Stimulated activated CD4-positive, alpha-beta T cell treated with anti-CD3 and anti-CD28 coated beads, TNF-alpha, amount 100 ng/mL, for 24 hours (primary cell): ENCODE measurements at regions not wholly inside any gene's neighbourhood (a gene's known extent, or its start where the extent isn't known, plus 50 kb on each side); places are given as distances from the start of the nearest gene placed in this dataset.
"Not testable (repeated sequence)": the region's sequence is repeated elsewhere in the genome, so short reads cannot be mapped to it uniquely, and the experiment has no call there.

Source experiments
- DNase-seq, 3 experiments: peaks; one replicate each; pipeline ENCODE4 v3.0.0-alpha.2; 2020; ENCODE audit warnings: low read depth in 3 of 3

- no peak for DNase-seq
Measured at GRCh38 chr10:117492504-117492903, 50.0 kb upstream of the EMX2 start.

DNA sequence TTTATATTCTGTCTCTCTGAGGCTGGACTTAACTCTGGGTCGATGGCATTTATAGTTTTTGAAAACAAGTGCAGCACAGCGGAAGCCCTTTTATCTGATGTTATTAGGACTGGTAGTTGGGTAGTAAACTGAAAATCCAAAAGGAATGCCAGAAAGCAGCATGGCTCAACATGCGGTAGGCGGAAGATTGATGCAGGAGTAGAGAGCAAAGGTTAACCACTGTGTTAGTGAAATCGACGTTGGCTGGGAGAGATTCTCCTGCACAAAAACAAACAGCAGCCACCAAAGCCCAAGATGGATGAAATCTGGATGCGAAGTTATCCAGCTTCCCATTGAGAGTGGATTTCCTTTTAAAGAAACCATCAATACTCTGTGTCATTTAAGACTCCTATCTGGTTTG, 54.5 kb upstream of the EMX2 start:
- DNase-seq: no peak

DNA sequence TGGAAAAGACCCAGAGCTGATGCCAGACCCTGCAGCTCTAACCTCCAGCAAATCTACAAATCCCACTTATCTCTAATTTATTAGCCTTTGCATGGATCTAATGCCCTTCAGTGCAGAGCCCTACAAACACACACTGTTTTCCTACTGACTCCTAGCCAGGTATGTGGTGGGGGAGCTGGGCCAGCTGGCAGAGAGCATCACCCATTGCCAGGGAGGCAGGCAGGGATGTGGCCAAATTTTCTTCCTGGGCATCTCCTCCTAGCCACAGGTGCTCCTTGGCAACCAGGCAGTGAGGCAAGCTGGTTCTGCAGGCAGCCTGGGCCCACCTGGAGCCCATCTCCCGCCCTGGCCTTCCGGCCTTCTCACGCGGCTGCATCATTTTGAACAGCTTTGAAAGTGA, 55.9 kb upstream of the EMX2 start:
- DNase-seq: no peak

- DNase-seq: no peak
Measured at GRCh38 chr10:117483056-117483590, 59.4 kb upstream of the EMX2 start.

- DNase-seq: not testable (repeated sequence)
Measured at GRCh38 chr10:117481011-117481410, 61.5 kb upstream of the EMX2 start.

GRCh38 chr10:117480097-117480496, 62.4 kb upstream of the EMX2 start:
- DNase-seq: no peak

DNA sequence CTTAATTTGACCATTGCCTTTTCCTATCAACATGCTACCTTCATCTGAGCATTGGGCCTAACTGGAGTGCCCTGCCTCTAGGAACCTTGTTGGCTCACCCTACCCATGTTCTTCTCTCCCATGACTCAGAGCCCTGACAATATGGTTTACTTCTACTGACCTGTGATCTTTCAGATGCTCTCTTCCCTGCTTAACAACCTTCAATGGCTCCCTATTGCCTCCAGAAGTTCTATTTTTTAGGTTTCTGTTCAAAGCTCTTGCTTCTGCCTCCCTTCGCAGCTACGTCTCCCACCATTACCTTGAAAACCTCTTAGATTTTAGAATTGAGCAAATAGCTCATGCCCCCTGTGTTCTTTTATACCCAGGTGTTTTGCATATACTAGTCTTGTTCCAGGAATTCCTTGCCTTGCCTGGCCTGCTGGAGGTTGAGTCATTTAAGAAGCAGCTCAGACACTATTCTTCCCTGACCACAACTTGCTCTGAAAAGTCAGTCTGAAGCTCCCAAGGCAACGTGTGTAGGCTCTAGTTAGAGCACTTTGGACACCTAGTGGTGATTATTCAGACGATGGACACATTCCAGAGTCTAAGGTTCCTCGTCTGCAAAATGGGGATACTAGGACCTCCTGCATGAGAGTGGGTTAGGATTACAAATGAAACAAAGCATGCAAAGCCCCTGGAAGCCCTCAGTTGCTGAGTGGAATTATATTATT, 64.4 kb upstream of the EMX2 start:
- no peak for DNase-seq

DNA sequence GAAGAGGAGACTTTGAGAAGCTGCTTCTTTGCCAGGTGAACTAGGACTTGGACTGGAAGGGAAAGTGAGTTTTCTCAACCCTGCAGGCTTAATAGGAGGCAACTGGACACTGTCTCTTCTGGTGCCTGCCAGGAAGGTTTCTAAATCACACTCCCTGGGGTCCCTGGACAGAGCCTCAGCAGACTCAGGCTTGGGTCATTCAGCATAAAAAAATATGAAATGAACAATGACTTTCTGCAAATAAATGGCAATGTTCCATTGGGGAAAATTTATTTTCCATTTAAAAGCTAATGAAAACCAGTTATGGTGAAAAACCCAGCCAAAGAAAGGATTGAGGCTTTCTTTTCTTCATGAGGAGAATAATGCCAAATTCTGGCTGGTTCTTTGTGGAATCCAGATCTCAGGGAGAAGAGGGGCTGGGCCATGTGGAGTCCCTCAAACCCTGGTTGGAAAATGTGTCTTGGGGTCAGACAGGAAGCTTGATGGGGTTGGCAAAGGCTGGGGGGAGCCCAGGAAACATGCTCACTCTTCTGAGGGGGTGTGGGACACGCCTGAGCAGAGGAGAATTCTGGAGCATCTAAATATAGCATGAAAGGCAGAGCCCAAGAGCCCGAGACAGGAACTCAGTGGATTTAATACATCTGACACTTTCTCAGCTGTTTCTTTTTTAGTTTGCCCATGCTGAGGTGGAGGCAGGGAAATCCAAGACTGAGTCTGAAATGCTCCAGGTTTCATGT, 65.2 kb upstream of the EMX2 start:
- no peak for DNase-seq

GRCh38 chr10:117476716-117477115, 65.8 kb upstream of the EMX2 start:
- DNase-seq: no peak

DNA sequence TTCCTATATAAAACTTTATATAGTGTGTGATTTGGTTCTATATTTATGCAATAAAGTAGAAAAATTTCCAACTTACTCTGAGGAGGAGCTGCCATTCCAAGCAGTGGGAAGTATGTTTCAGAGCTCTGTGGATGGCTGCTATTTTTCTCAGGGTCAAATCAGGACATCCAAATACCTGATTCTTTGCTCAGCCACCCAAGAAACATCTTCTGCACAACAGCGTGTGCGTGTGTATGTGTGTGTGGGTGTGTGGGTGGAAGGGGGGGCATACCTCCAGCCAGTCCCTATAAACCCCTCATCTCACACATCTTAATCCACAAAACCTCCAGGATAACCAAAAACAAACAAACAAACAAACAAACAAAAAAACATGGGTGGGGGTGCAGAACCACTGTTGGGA, 66.3 kb upstream of the EMX2 start:
- DNase-seq: no peak

- no peak for DNase-seq
Measured at GRCh38 chr10:117472872-117473271, 69.7 kb upstream of the EMX2 start.

GRCh38 chr10:117471344-117471874, 71.1 kb upstream of the EMX2 start:
- DNase-seq: no peak

GRCh38 chr10:117470733-117471132, 71.8 kb upstream of the EMX2 start:
- DNase-seq: no peak

DNA sequence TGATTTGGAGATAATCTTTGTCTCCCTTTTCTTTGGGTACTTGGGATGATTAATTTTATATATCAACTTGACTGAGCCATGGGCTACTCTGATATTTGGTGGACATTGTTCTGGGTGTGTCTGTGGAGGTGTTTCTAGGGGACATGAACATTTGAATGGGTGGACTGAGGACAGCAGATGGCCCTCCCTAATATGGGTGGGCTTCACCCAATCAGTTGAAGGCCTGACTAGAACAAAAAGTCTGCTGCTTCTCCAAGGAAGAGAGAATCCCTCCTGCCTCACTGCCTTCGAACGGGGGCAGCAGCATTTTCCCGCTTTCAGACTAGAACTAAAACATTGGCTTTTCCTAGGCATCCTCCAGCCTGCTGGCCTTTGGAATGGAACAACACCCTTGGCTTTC, 73.9 kb upstream of the EMX2 start:
- no peak for DNase-seq

DNA sequence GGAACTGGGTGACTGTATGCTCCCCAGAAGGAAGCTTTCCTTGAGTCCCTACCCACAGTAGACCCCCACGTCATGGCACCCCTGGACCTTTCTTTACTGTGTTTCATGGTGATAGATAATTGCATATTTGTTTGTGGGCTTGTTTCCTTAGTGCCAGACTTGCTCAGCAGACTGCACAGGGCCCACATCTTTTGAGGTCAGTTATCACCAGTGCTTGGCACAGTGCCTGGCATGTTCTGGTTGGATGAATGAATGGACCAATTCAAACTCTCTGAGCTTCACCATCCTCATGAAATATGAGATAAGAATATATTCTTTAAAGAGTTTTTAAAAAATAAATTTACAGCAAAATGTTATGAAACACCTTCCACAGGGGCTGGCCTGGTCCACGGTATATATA, 78.4 kb upstream of the EMX2 start:
- DNase-seq: no peak

DNA sequence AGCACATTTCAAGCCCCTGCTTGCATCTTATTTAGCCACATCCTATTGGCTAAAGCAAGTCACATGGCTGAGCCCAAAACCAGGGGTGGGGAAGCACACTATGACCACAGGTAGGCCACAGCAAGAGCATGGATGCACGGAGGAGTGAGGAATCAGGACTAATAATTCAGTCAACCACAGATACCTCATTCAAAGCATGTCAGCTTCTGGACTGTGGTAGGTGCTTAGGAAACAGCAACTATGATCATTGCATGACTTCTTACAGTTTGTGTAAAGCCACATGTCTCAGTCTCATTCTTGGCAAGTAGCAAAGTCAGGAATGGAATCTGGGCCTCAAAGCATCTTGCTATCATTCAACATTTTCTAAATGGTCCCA, 79.0 kb upstream of the EMX2 start:
- DNase-seq: no peak

- DNase-seq: no peak
Measured at GRCh38 chr10:117462816-117463544, 79.6 kb upstream of the EMX2 start.

GRCh38 chr10:117462424-117462792, 80.1 kb upstream of the EMX2 start:
- no peak for DNase-seq

- no peak for DNase-seq
Measured at GRCh38 chr10:117461766-117462423, 80.7 kb upstream of the EMX2 start.

DNA sequence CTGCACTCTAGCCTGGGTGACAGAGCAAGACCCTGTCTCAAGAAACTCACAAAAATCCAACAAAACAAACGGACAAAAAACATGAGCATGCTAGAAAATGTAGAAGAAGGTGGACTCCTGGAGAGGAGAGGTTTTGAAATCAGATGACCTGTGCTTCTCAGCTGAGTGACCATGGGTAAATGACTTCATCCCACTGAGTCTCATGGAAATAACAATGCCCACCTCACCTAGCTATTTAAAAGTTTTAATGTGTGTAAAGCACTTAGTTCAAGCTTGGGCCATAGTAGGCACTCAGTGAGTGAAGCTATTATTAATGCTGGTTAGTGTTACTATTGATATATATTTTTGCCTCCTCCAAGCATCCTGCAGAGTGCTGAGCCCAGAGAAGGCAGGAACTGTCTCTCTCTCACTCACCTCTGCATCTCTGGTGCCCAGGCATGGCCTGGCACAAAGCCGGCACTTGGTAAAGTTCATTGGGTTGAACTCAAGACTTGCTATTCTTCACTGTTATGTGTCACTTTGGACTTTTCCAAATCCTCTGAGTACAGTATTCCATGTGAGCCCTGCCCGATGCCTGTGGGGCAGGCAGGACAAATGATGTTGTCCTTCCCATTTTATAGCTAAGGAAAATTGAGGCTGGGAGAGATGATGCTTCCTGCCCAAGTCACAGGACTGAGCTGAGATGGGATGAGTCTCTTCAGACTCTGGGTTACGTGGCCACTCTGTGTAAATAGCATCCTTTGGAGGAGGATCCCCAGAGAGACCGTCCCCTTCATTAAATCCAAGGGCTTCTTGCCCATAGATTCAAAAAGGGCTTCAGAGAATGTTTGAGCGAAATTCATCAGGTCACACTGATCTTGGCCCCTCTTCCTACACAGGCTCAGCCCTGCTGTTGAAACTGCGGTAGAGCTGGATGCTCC, 81.4 kb upstream of the EMX2 start:
- DNase-seq: no peak

GRCh38 chr10:117458571-117458970, 83.3 kb upstream of the PDZD8 start:
- no peak for DNase-seq
